ENCODE measurements at regions not wholly inside any gene's neighbourhood (a gene's known extent, or its start where the extent isn't known, plus 50 kb on each side); places are given as distances from the start of the nearest gene placed in this dataset.
A peak's percentile ranks its signal among the peaks of the same experiment; 100 is the strongest.
"Not testable (repeated sequence)": the region's sequence is repeated elsewhere in the genome, so short reads cannot be mapped to it uniquely, and the experiment has no call there.

DNA sequence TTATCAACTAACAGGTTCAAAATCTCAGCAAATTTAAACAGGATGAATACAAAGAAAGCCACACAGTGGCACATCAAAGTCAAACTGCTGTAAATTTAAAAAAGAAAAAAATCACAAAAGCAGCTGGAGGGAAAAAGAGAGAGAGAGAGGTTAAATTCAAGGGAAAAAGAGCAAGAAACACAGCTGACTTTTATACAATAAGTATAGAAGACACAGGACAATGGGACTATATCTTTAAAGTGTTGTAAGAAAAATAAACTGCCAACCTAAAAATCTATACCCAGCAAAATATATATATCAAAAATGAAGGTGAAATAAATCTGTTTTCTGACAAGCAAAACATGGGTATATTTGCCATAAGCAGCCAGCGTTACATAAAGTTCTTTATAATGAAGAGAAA lies 261.5 kb downstream of the TLE1 start:
- FAIRE-seq = no peak

DNA sequence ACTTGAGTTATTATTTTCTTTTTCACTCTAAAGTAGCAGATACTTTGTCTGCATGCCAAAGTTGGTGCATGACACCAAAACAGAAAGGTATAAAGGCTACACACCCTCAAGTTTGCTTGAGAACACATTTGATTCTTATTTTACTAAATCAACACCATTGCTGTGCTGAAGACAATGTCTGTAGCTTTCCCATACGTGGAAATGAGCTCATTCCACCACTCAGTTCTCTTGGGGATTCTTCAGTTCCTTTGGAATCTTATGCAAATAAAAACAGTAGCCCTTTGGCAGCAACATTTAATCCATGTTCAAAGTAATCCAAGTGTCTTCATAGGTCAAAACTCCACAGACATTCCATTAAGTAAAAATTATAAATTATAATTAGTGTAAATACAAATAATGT lies 264.9 kb downstream of the TLE1 start:
- FAIRE-seq = no peak

DNA sequence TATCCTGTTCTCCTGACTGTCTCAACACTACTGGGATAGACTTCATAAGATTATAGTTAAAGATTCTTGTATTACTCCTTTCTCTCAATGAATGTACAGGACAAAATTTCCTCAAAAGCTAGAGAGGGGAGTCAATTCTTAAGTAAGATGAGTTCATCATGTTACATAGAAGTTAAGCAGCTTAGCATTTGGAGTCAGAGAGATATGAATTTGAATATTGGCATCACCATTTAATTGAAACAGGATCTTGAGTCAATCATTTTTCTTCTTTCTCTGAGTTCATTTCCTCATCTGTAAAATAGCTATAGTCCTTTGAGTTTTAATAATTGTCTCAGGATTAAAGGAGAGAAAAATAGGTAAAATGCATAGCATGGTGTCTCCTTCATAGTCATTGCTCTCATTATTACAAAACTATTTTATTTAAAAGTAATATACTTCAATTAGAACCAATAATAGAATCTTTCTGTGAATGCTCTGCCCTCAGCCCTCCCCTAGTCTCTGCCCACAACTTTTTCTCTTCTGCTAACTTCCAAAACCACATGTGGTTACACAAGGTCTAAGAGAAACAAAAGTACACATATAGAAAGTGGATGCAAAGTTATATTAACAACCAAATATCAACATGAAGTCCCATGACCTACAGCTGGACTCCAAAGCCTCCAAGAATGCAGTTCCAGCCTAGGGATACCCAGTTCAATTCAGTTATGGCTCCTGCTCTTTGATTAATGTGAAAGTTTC lies 265.6 kb downstream of the TLE1 start:
- FAIRE-seq = no peak

DNA sequence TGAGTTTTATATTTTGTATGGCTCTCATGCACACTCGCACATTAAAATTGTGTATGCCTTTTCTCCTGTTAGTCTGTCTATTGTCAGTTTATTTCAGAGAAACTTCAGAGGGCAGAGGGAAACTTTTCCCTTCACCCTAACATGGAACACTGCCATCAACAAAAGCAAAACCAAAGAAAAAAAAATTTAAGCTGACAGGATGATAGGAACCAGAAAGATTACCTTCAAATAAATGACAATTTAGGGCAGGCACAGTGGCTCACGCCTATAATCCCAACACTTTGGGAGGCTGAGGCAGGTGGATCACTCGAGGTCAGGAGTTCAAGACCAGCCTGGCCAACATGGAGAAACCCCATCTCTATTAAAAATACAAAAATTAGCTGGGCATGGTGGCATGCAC lies 268.3 kb downstream of the TLE1 start:
- not testable (repeated sequence) for FAIRE-seq

DNA sequence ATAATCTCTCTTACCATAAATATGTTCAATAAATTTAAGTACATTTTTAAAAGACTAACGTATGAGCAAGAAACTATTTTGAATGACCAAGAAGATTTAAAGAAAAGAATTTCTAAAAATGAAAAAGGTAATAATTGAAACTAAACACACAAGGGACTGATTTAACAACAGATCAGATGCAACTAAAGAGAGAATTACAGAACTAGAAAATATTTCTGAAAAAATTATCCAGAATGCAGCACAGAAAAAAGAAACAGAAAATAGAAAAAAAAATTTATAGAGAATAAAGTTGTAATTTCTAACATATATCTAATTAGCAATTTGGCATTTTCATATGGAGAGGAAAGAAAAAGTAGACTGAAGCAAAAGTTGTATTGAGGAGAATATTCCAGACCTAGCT lies 269.3 kb downstream of the TLE1 start:
- FAIRE-seq = peak; percentile 17

DNA sequence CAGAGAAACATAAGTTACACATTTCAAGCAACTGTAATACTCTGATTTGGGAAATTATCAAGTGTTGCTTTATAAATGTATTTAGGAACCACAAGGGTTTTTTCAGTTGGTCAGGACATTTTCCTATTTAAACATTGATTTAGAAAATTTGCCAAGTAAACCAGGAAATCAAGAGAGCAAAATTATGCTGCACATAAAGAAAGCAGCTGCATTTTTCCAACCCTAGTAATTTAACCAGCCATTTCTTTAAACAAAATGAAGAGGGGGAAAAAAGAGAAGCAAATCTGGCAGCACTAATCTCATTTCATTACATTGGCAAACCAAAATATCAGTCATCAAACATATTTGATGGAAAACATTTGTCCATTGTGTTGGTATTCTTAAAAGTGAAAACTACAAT lies 271.4 kb downstream of the TLE1 start:
- no peak for FAIRE-seq

DNA sequence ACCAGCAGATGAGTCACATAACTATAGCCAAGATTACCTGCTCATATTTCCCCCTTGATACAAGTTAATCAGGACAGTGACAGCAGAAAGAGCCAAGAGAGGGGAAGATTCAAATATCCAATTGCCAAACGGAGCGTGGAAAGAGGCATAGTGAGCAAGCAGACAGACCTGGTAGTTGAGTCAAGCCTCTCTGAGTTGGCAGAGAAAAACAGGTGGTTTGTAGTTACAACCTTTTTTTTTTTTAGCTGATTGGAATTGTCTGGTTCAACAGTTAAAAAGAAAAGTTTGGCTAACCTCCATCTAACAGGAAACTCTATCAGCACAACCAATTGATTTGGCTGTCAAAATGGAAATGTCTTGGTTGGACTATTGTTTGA lies 272.1 kb downstream of the TLE1 start:
- no peak for FAIRE-seq

DNA sequence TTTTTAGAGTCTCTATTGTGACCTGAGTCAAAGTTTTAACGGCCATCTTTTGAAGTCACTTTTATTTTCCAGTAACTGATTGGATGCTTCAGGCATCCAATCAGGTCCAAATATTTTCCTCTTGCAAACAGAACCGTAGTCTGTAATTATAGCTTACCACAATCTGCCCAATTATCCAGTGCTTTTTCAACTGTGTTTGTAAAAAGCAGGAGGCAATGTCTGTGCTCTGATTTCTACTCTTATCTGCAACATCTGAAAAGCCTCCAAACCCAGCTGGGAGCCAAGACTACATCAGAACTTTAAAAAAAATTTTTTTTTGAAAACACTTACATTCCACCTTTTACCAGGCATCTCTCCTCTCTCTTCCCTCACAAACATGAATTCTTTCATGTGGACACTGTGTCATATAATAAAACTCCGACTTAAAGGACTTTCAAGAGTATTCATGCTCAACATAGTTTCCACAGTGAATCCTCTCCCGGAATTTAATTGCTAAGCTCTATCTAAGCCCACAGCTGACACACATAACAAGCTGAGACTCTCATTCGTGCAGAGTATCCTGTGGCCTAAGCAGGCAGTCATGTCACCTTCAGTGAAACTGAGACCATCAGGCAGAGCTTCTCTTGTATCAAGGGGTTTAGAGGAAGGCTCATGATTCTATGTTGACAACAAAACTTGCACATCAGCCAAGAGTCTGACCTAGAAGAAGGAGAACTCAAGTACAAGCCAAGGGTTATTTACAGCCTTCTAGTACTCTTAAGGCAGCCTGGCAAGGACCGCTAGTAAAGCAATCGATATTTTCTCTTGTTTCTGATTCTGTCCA lies 272.7 kb downstream of the TLE1 start:
- FAIRE-seq = no peak

DNA sequence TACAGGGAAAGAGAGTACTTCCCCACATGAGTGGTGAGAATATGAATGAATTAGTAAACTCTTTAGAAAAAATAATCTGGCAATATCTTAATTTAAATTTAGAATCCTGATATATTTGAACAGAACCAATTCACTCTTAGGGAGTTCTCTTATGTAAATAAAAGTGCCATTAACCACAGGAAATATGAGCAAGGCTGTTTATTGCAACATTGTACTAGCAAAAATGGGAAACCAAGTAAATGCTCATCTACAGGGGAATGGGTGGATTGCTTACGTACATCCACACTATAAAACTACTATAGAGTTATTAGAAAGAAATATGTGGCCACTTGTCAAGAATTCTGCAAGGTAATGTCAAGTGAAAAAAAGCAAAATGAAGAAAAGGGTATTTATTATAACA lies 274.5 kb downstream of the TLE1 start:
- no peak for FAIRE-seq

DNA sequence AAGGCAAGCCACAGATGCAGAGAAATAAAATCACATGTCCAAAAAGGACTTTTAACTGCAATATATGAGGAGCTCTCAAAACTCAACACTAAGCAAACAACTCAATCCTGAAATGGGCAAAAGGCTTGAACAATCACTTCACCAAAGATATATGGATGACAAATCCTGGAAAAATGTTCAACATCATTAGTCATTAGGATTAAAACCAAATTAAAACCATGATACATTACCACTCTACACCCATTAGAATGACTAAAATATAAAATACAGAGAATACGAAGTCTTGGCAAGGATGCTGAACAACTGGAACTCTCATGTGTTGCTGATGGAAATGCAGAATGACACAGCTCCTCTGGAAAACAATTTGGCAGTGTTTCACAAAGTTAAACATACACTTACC lies 277.4 kb downstream of the TLE1 start:
- FAIRE-seq = no peak

DNA sequence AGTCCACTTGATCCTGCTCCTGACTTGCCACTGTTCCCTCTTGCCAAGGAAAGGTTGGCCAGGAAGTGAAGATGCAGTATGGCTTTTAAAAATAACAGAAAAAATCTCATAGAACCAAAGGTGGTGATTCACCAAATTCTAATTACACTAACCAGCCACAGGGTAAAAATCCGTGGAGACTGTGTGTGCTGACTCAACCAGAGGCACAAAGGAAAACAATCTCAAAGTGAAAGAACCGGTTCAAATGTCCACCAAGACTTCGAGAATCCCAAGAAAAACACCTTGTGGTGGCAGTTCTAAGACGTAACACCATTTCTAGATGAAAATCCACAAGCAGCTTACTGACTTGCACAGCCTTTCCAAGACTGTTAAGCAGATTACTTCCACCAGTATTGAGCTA lies 279.1 kb downstream of the TLE1 start:
- FAIRE-seq = no peak

DNA sequence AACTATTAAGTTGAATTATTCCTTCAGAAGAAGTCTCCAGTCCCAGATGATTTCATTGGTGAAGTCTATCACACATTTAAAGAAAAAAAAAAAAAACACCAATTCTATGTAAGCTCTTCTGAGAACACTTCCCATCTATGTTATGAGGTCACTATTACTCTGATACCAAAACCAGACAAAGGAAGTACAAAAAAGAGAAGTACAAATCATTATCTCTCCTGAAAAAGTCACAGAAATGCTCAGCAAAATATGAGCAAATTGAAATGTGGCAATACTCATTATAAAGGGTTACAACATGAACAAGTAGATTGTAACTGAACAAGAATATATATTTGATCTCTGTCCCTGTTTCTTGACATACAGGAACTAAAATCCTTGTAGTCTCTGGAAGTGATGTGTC lies 280.4 kb downstream of the TLE1 start:
- no peak for FAIRE-seq

DNA sequence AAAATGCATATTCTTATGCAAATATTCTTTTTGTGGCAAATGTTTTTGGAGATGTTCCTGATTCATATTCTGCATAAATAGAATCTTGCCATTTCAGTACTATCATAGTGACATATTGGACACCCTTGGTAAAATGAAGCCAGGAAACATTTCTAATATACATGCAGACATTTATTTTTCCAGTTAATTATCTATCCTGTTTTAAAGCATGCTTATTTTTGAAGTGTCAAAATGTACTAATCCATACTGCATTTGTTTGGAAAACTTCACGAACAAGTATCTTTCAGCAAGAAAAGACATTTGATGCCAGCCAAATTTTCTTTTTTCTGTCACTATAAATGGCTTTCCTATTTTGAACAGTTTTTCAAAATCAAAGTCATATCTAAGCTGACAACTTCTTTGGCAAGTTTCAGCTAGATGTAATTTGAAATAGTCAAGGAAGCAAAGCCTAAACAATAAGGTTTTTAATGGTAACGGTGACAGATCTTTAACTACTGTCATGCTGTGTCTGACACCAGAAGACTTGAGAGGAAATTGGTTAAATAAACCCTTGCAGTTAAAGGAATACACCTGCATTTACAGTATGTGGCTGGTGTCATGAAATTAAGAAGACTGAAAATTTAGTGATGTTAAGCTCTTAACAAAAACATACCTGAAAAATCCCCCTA lies 284.3 kb downstream of the TLE1 start:
- FAIRE-seq = no peak

DNA sequence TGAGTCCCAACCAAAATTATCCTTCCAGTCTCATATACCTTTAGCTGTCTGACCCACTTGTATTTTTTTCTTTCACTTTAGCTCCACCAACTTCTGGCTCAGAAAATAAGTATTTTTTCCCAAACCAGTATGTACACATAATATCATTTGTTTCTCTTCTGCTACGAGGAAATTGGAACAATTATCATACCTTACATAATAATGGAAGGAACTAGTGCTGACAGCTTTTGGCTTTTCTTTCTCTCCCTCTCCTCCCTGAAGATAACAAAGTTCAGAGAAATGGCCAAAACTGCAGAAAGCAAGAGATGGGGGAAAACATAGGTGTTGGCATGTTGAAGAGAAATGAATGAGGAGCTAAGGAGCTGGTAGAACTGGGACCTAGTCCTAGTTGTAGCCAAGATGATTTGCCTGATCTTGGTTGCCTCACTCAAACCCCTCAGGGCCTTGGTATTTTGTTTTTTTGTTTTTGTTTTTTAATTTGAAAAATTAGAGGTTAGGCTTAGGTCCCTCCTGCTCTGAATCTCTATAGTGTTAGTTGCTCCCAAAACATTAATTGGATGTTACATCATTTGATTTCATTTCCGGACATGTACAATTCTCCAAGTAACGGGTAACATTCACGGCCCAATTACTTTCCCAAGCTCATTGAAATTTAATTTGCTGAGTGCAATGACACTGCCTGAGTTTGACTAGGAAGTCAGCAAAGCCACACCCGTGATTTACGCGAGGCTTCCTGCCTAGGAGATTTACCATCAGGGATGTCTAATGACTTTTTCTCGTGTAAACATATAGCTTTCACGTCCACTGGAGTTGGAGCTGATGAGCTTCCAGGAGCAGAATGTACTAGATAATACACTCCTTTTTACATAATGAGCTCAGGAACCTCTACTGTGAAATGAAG lies 291.6 kb downstream of the TLE1 start:
- FAIRE-seq = no peak

DNA sequence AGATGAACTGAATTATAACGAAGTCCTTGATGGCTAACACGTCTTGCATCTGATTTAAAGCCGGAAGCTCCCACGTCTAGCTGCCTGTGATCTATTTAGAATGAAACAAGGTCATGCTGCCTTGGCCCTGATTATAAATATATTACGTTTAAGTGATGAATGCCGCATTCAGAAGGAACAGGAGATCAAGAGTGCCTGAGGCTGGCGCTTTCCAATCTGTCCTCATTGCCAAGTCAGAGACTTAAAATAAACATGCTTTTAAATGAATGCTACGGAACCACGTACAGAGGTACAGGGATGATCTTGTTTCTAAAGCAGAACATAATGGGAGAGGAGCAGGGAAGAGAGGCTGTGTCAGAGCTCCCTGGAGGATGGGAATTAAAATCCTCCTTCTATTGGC lies 292.8 kb downstream of the TLE1 start:
- no peak for FAIRE-seq

DNA sequence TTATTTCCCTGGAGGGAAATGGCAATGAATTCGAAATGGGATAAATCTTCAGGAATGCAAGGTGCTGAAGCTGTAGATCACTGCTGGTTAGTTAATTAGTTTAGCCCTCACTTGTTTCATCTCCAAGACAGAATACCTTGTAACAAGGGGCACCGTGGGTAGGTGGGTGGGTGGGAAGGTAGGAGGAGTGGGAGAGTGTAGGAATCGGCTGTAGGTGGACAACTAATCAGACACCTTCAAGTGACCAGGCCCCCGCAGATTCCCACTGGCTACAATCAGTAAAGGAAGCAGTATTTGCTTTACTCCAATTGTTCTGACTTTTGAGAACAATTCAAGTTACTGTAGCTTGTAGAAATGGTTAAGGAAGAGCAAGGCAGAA lies 293.7 kb downstream of the TLE1 start:
- no peak for FAIRE-seq

DNA sequence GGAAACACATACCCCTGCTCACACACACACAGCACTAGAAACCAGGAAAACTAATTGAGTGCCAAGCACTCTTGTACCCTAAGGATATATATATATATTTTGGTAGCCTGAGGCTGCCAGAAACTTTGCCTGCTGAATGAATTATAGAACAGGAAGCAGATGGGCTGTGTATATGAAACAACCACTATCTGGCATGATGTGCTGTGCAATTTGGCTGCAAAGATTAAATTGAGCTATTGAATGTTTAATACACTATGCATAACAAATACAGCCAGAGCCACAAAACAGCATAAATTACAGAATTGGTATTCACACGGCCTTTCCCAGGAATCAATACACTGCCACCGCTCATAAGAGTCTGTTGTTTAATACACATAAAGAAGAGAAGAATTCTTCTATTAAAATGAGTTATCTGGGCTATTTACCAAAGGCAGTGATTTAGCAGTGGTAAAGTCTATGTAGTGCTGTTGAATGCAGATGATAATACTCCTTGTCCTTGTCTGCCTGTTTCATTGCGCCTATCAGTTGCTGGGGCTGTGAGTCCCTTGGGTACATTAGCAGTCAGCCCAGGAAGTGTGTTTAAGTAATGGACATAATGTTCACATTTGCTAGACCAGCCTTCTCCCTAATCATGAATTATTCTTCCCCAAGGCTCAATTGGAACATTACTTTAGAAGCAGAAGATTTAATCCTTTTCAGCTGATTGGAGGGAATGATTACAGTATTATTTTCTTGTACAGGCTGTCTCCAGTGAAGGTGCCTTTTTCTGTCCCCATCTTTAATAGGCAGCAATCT lies 294.3 kb downstream of the TLE1 start:
- no peak for FAIRE-seq

DNA sequence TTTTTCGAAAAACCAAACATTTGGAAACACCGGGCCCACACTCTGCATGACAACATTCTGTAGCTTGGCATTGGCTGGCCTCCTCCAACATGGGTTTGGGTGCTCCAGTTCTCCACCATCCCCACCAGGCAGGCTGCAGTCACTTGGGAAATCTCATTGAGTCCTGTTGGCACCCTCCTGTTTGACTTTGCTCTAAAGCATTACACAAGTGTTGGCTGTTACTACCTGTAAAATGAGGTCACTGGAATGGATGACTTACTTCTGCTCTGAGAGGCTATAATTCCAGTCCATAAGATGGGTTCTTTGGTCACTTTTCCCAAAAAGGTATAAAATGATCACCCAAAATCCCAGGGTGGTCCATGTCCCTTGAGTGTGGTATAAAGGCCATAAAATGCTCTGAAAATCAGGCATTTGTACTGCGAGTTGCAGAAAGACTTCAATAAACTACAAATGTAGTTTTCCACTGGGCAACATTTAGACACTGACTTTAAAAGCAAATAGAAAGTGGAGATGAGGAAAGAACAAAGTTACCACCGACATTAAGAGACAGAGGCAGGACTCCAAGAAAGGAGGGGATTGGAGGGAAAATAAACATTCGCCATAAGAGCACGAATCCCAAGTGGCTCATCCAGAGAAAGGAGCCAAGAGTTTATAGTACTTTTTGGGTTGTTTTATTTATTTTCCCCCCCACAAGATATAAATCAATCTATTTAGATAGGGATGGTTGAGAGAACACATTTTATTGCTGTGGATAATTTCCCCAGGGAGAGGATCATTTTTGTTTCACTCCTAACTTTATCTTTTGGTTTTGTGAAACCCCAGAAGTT lies 295.1 kb downstream of the TLE1 start:
- FAIRE-seq = no peak

DNA sequence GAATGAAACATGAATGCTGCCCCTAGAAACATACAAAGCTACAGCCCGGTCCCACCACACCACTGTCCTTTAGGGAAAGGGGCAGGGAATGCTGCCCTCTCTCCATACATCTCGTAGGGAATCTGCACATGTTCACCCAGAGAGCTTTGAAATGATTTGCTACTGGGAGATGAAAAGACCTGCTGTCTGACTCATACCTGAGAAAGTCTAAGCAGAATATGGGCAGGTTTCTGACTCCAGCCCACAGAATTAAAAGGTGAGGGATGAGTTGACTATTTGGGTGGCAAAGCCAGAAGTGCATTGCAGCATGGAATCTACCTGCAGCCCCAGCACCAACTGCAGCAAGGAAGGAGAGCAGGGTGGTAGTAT lies 297.9 kb downstream of the TLE1 start:
- no peak for FAIRE-seq

DNA sequence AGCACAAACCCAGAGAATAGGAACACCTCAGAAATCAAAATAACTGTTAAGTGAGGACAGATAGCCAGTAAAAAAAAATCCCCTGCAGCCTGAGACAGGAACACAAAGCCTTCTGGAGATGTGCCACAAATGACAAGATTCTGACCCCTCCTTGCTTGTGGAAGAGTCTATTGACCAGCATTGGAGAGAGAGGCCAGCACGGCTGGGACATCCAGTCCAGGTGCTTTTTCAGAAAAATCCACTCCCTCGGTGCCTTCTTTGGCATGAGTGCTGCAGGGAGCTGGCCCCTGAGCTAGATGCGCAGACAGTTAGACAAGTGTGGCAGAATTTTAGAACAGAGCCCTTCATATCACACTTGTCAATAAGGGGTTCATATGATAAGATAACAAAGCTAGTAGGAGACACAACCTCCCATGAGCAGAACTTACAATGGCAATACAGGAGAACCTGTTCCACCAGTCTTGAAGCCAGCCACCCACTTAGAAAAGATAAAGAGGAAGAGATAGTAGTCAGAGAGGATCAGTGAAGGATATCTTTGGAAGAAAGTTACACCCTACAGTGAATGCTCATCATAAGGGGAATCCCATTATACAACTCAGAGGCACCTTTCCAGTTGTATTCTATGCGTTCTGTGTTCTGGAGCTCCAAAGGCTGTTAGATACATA lies 298.4 kb downstream of the TLE1 start:
- no peak for FAIRE-seq

DNA sequence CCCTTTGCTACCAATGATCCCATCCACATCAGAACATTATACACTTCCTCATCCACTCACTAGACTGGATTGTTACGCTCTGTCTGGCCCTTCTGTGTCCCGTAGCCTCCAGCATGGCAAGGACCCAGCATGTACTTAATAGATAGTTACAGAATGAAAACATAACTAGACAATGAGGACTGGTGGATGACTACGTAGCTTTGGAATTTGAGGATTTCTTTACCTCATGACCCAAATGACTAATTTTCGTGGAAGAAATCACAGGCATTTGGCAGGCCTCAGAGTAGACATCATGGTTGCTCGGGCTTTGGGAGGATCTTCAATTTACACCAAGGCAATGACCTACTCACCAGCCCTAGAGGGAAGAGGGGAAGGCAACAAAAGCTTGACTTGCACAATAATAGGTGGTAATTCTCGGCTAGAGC lies 299.8 kb downstream of the TLE1 start:
- FAIRE-seq = no peak
